ENCODE measurements at regions not wholly inside any gene's neighbourhood (a gene's known extent, or its start where the extent isn't known, plus 50 kb on each side); places are given as distances from the start of the nearest gene placed in this dataset.

- TF ChIP-seq POLR2A (IDR thresholded peaks at IDR 0.05), result no peak
- no peak for TF ChIP-seq CTCF (IDR thresholded peaks at IDR 0.05)
- 77 to 83% methylated on average over 1 to 2 of the region's 2 CpGs for WGBS, 2 donors
- Histone ChIP-seq H3K27ac (no peak overlapping the region), H3K36me3 (replicated peaks in 1 of 2; ENCODE audit: insufficient read depth in 1 of 2, low read depth in 2 of 2) (no peaks in the 10 kb centered on the region), H3K27me3 (no peaks in the 10 kb centered on the region), H3K4me1 (no peaks in the 10 kb centered on the region), H3K9me3 (peaks cover 0 to 12% (median 0%) of the 10 kb centered on the region in 3 donors), H3K4me3 (no peak overlapping the region)
- intact Hi-C loops (cut with DNase I), result no loop called here
- ATAC-seq (no peak), DNase-seq (no peak)
Observed at GRCh38 chr1:186747661-186748060, 67.4 kb upstream of the PTGS2 start.

- Histone ChIP-seq H3K9me3 (peaks cover 0 to 12% (median 0%) of the 10 kb centered on the region in 3 donors), H3K4me1 (no peaks in the 10 kb centered on the region), H3K27ac (no peak overlapping the region), H3K36me3 (replicated peaks in 1 of 2; ENCODE audit: insufficient read depth in 1 of 2, low read depth in 2 of 2) (no peaks in the 10 kb centered on the region), H3K4me3 (no peak overlapping the region), H3K27me3 (no peaks in the 10 kb centered on the region)
- WGBS, 2 donors, result 15 to 20% methylated on average over 4 of the region's 4 CpGs
- DNase-seq, result peak in 1 of 4 donors; percentile 5
- intact Hi-C loops (cut with DNase I), result no loop called here
- ATAC-seq, result peak; percentile 27
- TF ChIP-seq POLR2A (IDR thresholded peaks at IDR 0.05), result no peak
- TF ChIP-seq CTCF (IDR thresholded peaks at IDR 0.05), result no peak
Observed at GRCh38 chr1:186745531-186746146, 65.4 kb upstream of the PTGS2 start.

- no peaks in the 10 kb centered on the region for H3K27me3 ChIP-seq
- DNase-seq (no peak), ATAC-seq (no peak)
- intact Hi-C loops (cut with DNase I), result no loop called here
- H3K27ac ChIP-seq, result no peak overlapping the region
- H3K4me3 ChIP-seq, result no peak overlapping the region
- TF ChIP-seq CTCF (IDR thresholded peaks at IDR 0.05), result no peak
- TF ChIP-seq POLR2A (IDR thresholded peaks at IDR 0.05), result no peak
- no peaks in the 10 kb centered on the region for H3K4me1 ChIP-seq
- H3K36me3 ChIP-seq (replicated peaks in 1 of 2; ENCODE audit: insufficient read depth in 1 of 2, low read depth in 2 of 2), result no peaks in the 10 kb centered on the region
- 81% methylated on average over 1 of the region's 1 CpG for WGBS, 2 donors
- no peaks in the 10 kb centered on the region for H3K9me3 ChIP-seq
Observed at GRCh38 chr1:186741640-186742039, 61.4 kb upstream of the PTGS2 start.

- intact Hi-C loops (cut with DNase I), result no loop called here
- H3K4me3 ChIP-seq, result no peak overlapping the region
- TF ChIP-seq POLR2A (IDR thresholded peaks at IDR 0.05), result no peak
- no peak for TF ChIP-seq CTCF (IDR thresholded peaks at IDR 0.05)
- H3K4me1 ChIP-seq, result no peaks in the 10 kb centered on the region
- no peak for ATAC-seq
- no peaks in the 10 kb centered on the region for H3K36me3 ChIP-seq (replicated peaks in 1 of 2; ENCODE audit: insufficient read depth in 1 of 2, low read depth in 2 of 2)
- H3K27me3 ChIP-seq, result no peaks in the 10 kb centered on the region
- no peaks in the 10 kb centered on the region for H3K9me3 ChIP-seq
- H3K27ac ChIP-seq, result no peak overlapping the region
- WGBS, 2 donors, result 53 to 61% methylated on average over 2 of the region's 2 CpGs
- no peak for DNase-seq
Observed at GRCh38 chr1:186740324-186740723, 60.1 kb upstream of the PTGS2 start.

DNA sequence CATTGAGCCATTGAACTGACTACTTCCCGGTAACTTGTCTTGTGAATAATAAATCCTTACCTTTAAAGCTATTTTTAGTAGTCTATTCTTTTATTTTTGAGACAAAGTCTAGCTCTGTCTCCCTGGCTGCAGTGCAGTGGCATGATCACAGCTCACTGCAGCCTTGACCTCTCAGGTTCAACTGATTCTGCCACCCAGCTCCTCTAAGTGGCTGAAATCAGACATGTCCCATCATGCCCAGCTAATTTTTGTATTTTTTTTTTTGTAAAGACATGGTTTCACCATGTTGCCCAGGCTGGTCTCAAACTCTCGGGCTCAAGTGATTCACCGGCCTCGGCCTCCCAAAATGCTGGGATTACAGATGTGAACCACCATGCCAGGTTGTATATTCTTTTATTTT is 59.3 kb upstream of the PTGS2 start:
- Histone ChIP-seq H3K27ac (no peak overlapping the region), H3K4me3 (no peak overlapping the region), H3K36me3 (replicated peaks in 1 of 2; ENCODE audit: insufficient read depth in 1 of 2, low read depth in 2 of 2) (no peaks in the 10 kb centered on the region), H3K4me1 (no peaks in the 10 kb centered on the region), H3K9me3 (no peaks in the 10 kb centered on the region), H3K27me3 (no peaks in the 10 kb centered on the region)
- ATAC-seq (no peak), DNase-seq (no peak)
- intact Hi-C loops (cut with DNase I), result no loop called here
- TF ChIP-seq CTCF (IDR thresholded peaks at IDR 0.05) (no peak), POLR2A (IDR thresholded peaks at IDR 0.05) (no peak)
- WGBS, 2 donors, result 77 to 81% methylated on average over 4 of the region's 4 CpGs
